ENCODE measurements at regions not wholly inside any gene's neighbourhood (a gene's known extent, or its start where the extent isn't known, plus 50 kb on each side); places are given as distances from the start of the nearest gene placed in this dataset.

- DNase-seq (no peak), ATAC-seq (no peak), FAIRE-seq (no peak)
- no peak overlapping the region for H3K4me3 ChIP-seq
- H3K27ac ChIP-seq: no peak overlapping the region
- H3K9me3 ChIP-seq: no peaks in the 10 kb centered on the region
- no peaks in the 10 kb centered on the region for H3K27me3 ChIP-seq
- 72 to 75% methylated on average over 5 of the region's 5 CpGs for WGBS, 2 donors
- no peaks in the 10 kb centered on the region for H3K4me1 ChIP-seq
- H3K36me3 ChIP-seq: no peaks in the 10 kb centered on the region
- TF ChIP-seq CTCF (IDR thresholded peaks at IDR 0.05): no peak
- intact Hi-C loops (cut with DNase I): no loop called here
Observed at GRCh38 chrX:23235051-23235450, 99.6 kb upstream of the PTCHD1 start.

GRCh38 chrX:23246001-23246400, 88.6 kb upstream of the PTCHD1 start:
- Histone ChIP-seq H3K9me3 (no peaks in the 10 kb centered on the region), H3K36me3 (no peaks in the 10 kb centered on the region), H3K27me3 (no peaks in the 10 kb centered on the region), H3K4me3 (no peak overlapping the region), H3K27ac (no peak overlapping the region), H3K4me1 (no peaks in the 10 kb centered on the region)
- ATAC-seq (no peak), DNase-seq (no peak), FAIRE-seq (no peak)
- no peak for TF ChIP-seq CTCF (IDR thresholded peaks at IDR 0.05)
- intact Hi-C loops (cut with DNase I): no loop called here
- WGBS, 2 donors: 46 to 49% methylated on average over 2 of the region's 2 CpGs

GRCh38 chrX:23248187-23248586, 86.5 kb upstream of the PTCHD1 start:
- TF ChIP-seq CTCF (IDR thresholded peaks at IDR 0.05): no peak
- Histone ChIP-seq H3K9me3 (no peaks in the 10 kb centered on the region), H3K4me1 (no peaks in the 10 kb centered on the region), H3K4me3 (no peak overlapping the region), H3K36me3 (no peaks in the 10 kb centered on the region), H3K27me3 (no peaks in the 10 kb centered on the region), H3K27ac (no peak overlapping the region)
- WGBS, 2 donors: 76 to 77% methylated on average over 7 of the region's 7 CpGs
- FAIRE-seq: no peak
- no peak for DNase-seq
- intact Hi-C loops (cut with DNase I): no loop called here
- ATAC-seq: no peak

- Histone ChIP-seq H3K27me3 (no peaks in the 10 kb centered on the region), H3K27ac (no peak overlapping the region), H3K4me1 (no peaks in the 10 kb centered on the region), H3K36me3 (no peaks in the 10 kb centered on the region), H3K9me3 (no peaks in the 10 kb centered on the region), H3K4me3 (no peak overlapping the region)
- TF ChIP-seq CTCF (IDR thresholded peaks at IDR 0.05): no peak
- intact Hi-C loops (cut with DNase I): no loop called here
- DNase-seq: no peak
- 31 to 46% methylated on average over 1 of the region's 1 CpG for WGBS, 2 donors
- FAIRE-seq: no peak
- no peak for ATAC-seq
Observed at GRCh38 chrX:23251043-23251442, 83.6 kb upstream of the PTCHD1 start.

- TF ChIP-seq CTCF (IDR thresholded peaks at IDR 0.05): no peak
- WGBS, 2 donors: 35 to 51% methylated on average over 3 of the region's 3 CpGs
- H3K4me3 ChIP-seq: no peak overlapping the region
- no peak overlapping the region for H3K27ac ChIP-seq
- peaks cover 0 to 11% (median 0%) of the 10 kb centered on the region in 4 donors for H3K27me3 ChIP-seq
- ATAC-seq (no peak), DNase-seq (no peak), FAIRE-seq (no peak)
- intact Hi-C loops (cut with DNase I): no loop called here
- H3K4me1 ChIP-seq: no peaks in the 10 kb centered on the region
- H3K9me3 ChIP-seq: no peaks in the 10 kb centered on the region
- H3K36me3 ChIP-seq: no peaks in the 10 kb centered on the region
Observed at GRCh38 chrX:23263892-23264291, 70.8 kb upstream of the PTCHD1 start.
